HG02885 (cell line): ENCODE measurements at regions not wholly inside any gene's neighbourhood (a gene's known extent, or its start where the extent isn't known, plus 50 kb on each side); places are given as distances from the start of the nearest gene placed in this dataset.
"Not testable (repeated sequence)": the region's sequence is repeated elsewhere in the genome, so short reads cannot be mapped to it uniquely, and the experiment has no call there.

Experiments used
- ATAC-seq: cut with Tn5 transposase; IDR thresholded peaks from one replicate; pipeline ENCODE4 v1.9.1; 2021; ENCODE audit warnings: mild to moderate bottlenecking; ENCODE audit not compliant: unreplicated experiment, poor library complexity

DNA sequence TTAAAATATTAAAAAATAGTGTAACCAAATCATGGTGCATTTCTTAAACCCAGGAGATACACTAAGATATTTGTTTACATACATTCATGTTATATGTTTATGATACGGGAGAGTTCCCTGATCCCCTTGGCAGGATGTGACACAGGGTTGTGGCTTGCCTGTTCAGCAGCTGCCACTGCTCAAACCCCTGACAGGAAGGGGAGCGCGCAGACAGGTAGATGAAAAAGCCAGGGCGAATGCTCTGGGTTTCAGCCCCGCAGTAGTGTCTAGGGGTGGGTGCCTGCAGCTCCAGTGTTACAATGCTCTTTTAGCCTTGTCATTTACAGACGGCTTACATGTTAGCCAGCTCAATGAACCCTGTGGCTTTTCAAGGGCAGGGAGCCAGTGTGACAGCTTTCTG, 1343.8 kb upstream of the IGFBP7 start:
- no peak for ATAC-seq

DNA sequence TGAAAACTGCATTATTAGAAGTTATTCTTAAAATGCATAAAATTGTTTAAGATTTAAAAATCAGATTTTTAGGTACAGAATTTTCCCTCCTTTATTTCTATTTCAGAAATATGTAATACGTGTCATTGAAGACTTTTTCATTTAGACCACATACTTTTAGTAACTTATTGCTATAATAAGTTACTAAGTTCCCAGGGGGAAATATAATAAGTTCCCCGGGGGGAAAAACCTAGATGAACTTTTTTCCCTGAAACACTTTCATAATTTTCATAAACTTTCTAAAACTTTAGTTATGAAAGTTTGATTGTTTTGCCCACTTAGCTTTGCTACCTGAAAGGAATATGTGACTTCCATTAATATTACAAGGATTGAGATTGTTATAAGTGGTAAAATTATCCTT, 1341.5 kb upstream of the IGFBP7 start:
- no peak for ATAC-seq

- ATAC-seq, result no peak
Measured at GRCh38 chr4:58435871-58436270, 1325.7 kb upstream of the IGFBP7 start.

GRCh38 chr4:58413849-58414248, 1303.7 kb upstream of the IGFBP7 start:
- ATAC-seq, result no peak

- no peak for ATAC-seq
Measured at GRCh38 chr4:58411904-58412303, 1301.7 kb upstream of the IGFBP7 start.

DNA sequence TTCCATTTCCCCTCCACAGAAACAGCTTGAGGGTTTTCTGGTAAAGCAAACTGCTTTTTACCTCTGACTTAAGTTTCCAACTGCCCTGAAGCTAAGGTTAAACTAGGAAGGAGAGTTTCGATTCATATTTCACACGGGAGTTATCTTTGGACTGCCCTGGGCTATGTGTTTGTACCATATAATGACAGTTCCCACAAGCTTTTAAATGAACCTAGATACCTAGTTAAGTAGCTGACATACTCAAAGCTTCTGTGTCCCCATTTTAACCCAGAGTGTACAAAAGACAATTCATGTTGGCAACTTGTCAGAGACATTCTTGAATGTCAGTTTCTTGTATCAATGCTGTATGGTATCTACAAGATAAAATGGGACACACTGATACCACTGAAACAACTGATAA, 1296.6 kb upstream of the IGFBP7 start:
- no peak for ATAC-seq

- no peak for ATAC-seq
Measured at GRCh38 chr4:58368221-58368620, 1258.0 kb upstream of the IGFBP7 start.

GRCh38 chr4:58360354-58361133, 1250.4 kb upstream of the IGFBP7 start:
- ATAC-seq, result no peak

DNA sequence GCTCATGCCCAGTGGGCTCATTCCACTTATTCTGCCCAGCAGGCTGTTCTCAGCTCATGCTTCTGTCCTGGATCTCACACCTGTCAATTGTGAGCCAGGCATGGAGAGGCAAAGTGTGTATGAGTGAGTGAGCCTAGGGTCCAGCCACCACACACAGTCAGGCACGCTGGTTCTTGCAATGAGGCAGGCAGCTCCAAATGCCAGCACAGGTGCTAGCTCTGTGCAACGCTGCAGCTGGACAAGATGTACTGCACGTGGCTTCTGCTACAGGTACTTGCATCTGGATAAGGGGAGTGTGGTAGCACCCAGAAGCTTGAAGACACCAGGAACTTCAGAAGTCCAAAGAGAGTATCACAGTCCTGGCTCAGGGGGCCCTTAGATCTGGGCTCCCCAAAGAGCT, 1249.4 kb upstream of the IGFBP7 start:
- no peak for ATAC-seq

- no peak for ATAC-seq
Measured at GRCh38 chr4:58357947-58358346, 1247.8 kb upstream of the IGFBP7 start.

DNA sequence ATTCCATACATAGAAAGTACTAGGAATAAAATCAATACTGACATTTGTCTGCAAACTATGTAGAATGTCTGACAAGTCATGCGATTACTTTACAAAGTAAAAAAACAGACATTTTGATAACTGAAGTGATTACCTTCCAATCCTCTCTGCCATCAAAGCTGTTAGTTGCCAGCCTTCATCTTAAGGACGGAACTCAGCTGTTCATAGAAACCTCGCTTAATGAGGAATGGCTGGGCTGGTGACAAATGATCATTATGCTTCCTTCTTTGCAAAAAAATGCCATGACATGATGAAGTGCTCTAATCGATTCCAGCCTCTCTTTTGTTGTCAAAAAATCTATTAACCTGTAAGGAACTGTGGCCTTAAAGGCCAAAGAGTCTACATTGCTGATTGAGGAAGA, 1214.9 kb upstream of the IGFBP7 start:
- no peak for ATAC-seq

GRCh38 chr4:58313444-58313843, 1203.3 kb upstream of the IGFBP7 start:
- no peak for ATAC-seq

GRCh38 chr4:58303456-58303855, 1193.3 kb upstream of the IGFBP7 start:
- no peak for ATAC-seq

- ATAC-seq, result no peak
Measured at GRCh38 chr4:58301376-58301999, 1191.3 kb upstream of the IGFBP7 start.

DNA sequence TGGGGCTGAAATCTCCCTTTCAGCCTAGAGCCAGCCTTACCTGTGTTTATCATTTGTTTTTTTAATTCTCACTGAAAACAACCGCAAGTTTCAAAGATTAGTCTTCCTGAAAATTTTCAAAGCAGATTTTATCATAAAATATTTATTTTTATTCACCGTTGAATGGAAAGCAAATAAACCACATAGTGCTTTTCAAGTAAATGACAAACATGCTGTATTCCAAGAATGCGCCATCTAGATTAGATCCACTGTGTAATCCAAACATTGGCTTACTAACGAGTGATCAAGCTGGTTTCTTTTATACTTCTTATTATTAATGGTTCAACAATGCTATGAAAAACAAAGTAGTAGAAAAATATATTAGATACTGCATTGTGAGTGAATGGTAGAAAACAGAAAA, 1176.2 kb upstream of the IGFBP7 start:
- no peak for ATAC-seq

- not testable (repeated sequence) for ATAC-seq
Measured at GRCh38 chr4:58280928-58281327, 1170.7 kb upstream of the IGFBP7 start.

DNA sequence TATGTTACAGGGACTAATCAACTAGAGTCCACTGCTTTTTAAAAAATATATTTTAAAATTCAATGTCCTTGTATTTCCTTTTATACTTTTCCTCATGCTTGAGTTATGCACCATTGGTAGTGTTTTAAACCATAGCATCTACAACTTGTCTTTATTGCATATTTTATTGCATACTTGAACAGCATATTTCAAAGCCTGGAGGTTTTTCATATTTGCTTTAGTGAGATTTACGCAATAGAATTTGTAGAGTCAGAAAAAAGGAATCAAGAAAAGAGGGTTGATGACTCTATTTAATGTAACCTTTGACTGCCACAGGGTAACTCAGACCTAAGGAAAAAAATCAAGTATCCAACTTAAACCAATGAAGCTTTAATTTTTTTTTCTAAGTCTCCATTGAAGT, 1165.7 kb upstream of the IGFBP7 start:
- no peak for ATAC-seq

GRCh38 chr4:58274553-58274952, 1164.4 kb upstream of the IGFBP7 start:
- no peak for ATAC-seq

DNA sequence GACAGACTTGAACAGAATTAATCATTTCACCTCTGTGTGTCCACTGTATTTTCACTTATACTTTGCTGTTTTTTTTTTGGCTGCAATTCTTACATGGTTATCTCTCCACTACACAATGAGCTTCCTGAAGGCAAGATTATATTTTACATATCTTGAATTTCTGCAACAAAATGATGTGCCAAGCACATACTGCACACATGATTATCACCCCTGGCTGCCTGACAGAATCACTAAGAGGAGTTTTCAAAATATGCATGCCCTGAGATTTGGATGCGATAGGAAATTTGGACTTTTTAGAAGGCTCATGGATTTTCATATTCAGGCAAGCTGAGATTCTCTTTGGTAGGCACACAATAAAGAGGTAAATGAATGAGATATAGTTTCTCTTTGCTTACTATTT, 1162.1 kb upstream of the IGFBP7 start:
- ATAC-seq, result no peak

DNA sequence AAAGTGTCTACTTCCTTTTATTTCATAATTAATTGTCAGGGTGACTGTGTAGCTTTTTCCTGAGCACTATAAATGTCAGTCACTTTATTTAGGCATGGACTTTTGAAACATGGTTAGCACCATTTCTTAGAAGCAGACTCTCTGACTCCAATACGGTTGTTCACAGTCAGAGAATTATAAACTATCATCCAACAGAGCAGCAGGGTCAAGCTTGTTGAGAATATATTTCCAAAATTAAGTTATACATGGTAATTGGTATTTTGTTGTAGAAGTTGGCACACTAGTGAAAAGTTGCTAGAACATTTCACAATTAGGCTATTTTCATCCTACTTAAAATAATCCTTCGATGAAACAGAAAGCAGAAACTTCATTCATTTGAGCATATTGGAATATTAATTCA, 1155.5 kb upstream of the IGFBP7 start:
- no peak for ATAC-seq

GRCh38 chr4:58261526-58261925, 1151.3 kb upstream of the IGFBP7 start:
- ATAC-seq, result no peak

DNA sequence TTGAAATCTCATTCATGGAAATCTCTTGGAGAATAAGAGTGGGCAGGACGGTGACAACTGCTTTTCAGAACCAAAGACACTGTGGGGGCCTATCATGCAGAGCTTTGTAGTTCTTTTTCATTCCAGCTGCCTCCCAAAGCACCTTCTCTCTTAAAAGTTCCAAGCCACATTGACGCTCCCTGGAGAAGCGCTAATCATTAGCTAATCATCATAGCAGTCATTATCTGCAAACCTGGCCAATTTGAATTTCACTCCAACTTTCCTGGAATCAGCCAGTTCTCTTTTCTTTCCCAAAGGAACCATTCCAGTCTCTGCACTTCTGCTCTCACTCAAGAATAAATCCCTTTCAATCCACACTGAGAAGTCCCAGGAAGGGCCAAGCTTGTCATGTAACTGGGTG, 1144.1 kb upstream of the IGFBP7 start:
- ATAC-seq, result no peak
